MM.1S (cell line): ENCODE measurements at regions not wholly inside any gene's neighbourhood (a gene's known extent, or its start where the extent isn't known, plus 50 kb on each side); places are given as distances from the start of the nearest gene placed in this dataset.

Experiments
- CTCF ChIP-seq: fragments of 300-600 bp; sonication (generic); IDR thresholded peaks from 2 replicates; pipeline ENCODE4 v1.5.1; 2016; ENCODE audit warnings: antibody characterized with exemption, low read length, mixed read lengths
- EZH2 ChIP-seq: fragments of 300-600 bp; sonication (generic); optimal IDR thresholded peaks from 2 replicates; pipeline ENCODE3; 2017; ENCODE audit warnings: low read depth, mild to moderate bottlenecking, antibody characterized with exemption, low read length, mixed read lengths

GRCh38 chr14:98137131-98138025 is 1134.6 kb downstream of the BCL11B start:
- no peak for TF ChIP-seq CTCF
- no peak for TF ChIP-seq EZH2
